GM12891 (cell line): ENCODE measurements at regions not wholly inside any gene's neighbourhood (a gene's known extent, or its start where the extent isn't known, plus 50 kb on each side); places are given as distances from the start of the nearest gene placed in this dataset.

Experiments
- PAX5 ChIP-seq: IDR thresholded peaks from 2 replicates; pipeline ENCODE4 v1.6.1; 2011; ENCODE audit warnings: low read length, moderate library complexity, mild to moderate bottlenecking; ENCODE audit not compliant: insufficient read depth, severe bottlenecking
- POLR2A ChIP-seq: IDR thresholded peaks from 2 replicates; pipeline ENCODE4 v1.6.1; 2011; ENCODE audit warnings: low read depth, low read length, control low read depth
- POLR2AphosphoS5 ChIP-seq: IDR thresholded peaks from 2 replicates; pipeline ENCODE4 v1.6.1; 2011; ENCODE audit warnings: low read depth, low read length, control low read depth
- TAF1 ChIP-seq: IDR thresholded peaks from 2 replicates; pipeline ENCODE4 v1.6.1; 2011; ENCODE audit warnings: low read depth, low read length, control low read depth

GRCh38 chr1:221187174-221187573 is 307.9 kb downstream of the HLX start:
- TF ChIP-seq PAX5 (no peak), POLR2A (no peak), POLR2AphosphoS5 (no peak), TAF1 (no peak)
